CD14-positive monocyte (primary cell): ENCODE measurements at regions not wholly inside any gene's neighbourhood (a gene's known extent, or its start where the extent isn't known, plus 50 kb on each side); places are given as distances from the start of the nearest gene placed in this dataset.

ENCODE experiments used
- DNase-seq, 3 donors: peaks; one replicate each; pipeline ENCODE4 v3.0.0-alpha.2; 2011 to 2022
- H2AFZ ChIP-seq: 2 replicates; pipeline ENCODE4 v1.6.0; 2012; ENCODE audit warnings: mild to moderate bottlenecking, low read depth, low read length, inconsistent platforms; ENCODE audit not compliant: insufficient read depth, poor library complexity, severe bottlenecking
- H3K27ac ChIP-seq, 2 donors: 1 replicate in 1 of 2; 2 replicates in 1 of 2; pipeline ENCODE4 v1.5.1; 2012 to 2013; ENCODE audit warnings: low read length in 2 of 2, control low read depth in 1 of 2, inconsistent platforms in 1 of 2, low read depth in 1 of 2, mild to moderate bottlenecking in 1 of 2
- H3K27me3 ChIP-seq, 2 donors: one replicate each; pipeline versions ENCODE4 v1.6.0 to v1.6.1; 2011 to 2013; ENCODE audit warnings: low read length in 2 of 2; ENCODE audit not compliant: control insufficient read depth in 2 of 2, insufficient read depth in 2 of 2
- H3K36me3 ChIP-seq, 2 donors: replicated peaks in 1 of 2; 1 replicate in 1 of 2; 2 replicates in 1 of 2; pipeline versions ENCODE4 v1.5.1 to v1.6.1; 2012 to 2013; ENCODE audit warnings: low read length in 2 of 2, control low read depth in 1 of 2, inconsistent platforms in 1 of 2, mild to moderate bottlenecking in 1 of 2; ENCODE audit not compliant: insufficient read depth in 2 of 2, control insufficient read depth in 1 of 2
- H3K4me1 ChIP-seq, 2 donors: 1 replicate in 1 of 2; 2 replicates in 1 of 2; pipeline versions ENCODE4 v1.5.1 to v1.6.1; 2012 to 2013; ENCODE audit warnings: low read length in 2 of 2, control low read depth in 1 of 2, inconsistent platforms in 1 of 2, mild to moderate bottlenecking in 1 of 2, moderate library complexity in 1 of 2; ENCODE audit not compliant: insufficient read depth in 2 of 2, control insufficient read depth in 1 of 2
- H3K4me2 ChIP-seq: replicated peaks from 2 replicates; pipeline ENCODE3; 2012; ENCODE audit warnings: low read length, moderate library complexity, mild to moderate bottlenecking; ENCODE audit not compliant: poor library complexity, severe bottlenecking; ENCODE audit errors: extremely low read depth
- H3K4me3 ChIP-seq, 3 experiments: fragments of 200-600 bp in 1 of 3; sonication (generic) in 1 of 3; replicated peaks in 1 of 3; 1 replicate in 2 of 3; 2 replicates in 1 of 3; pipeline ENCODE4 v1.5.1; 2011 to 2013; ENCODE audit warnings: low read length in 3 of 3, mild to moderate bottlenecking in 3 of 3, control low read depth in 2 of 3, low read depth in 2 of 3, inconsistent platforms in 1 of 3, moderate library complexity in 1 of 3
- H3K79me2 ChIP-seq: 2 replicates; pipeline ENCODE4 v1.6.0; 2012; ENCODE audit warnings: mild to moderate bottlenecking, control low read depth, inconsistent platforms, low read length, moderate library complexity; ENCODE audit not compliant: insufficient read depth
- H3K9ac ChIP-seq: 2 replicates; pipeline ENCODE4 v1.6.0; 2017; ENCODE audit warnings: low read length, mild to moderate bottlenecking; ENCODE audit not compliant: insufficient read depth, poor library complexity, severe bottlenecking
- H3K9me3 ChIP-seq, 2 donors: replicated peaks in 1 of 2; 1 replicate in 1 of 2; 2 replicates in 1 of 2; pipeline versions ENCODE4 v1.5.1 to v1.6.1; 2012 to 2013; ENCODE audit warnings: low read length in 2 of 2, control low read depth in 1 of 2; ENCODE audit not compliant: control insufficient read depth in 1 of 2, insufficient read depth in 1 of 2
- H4K20me1 ChIP-seq: 2 replicates; pipeline ENCODE4 v1.6.0; 2012; ENCODE audit warnings: mild to moderate bottlenecking, low read length, control low read depth, moderate library complexity; ENCODE audit not compliant: insufficient read depth
- H3K27ac Mint-ChIP-seq, 7 donors: one replicate each; pipeline ENCODE4 v1.8.0; 2020; ENCODE audit warnings: mild to moderate bottlenecking in 7 of 7, mixed read lengths in 7 of 7, moderate library complexity in 6 of 7, inconsistent platforms in 2 of 7
- H3K27me3 Mint-ChIP-seq, 3 donors: one replicate each; pipeline ENCODE4 v1.8.0; 2021 to 2022; ENCODE audit warnings: low read depth in 3 of 3, mild to moderate bottlenecking in 3 of 3, mixed read lengths in 3 of 3, moderate library complexity in 3 of 3, inconsistent platforms in 1 of 3
- H3K36me3 Mint-ChIP-seq, 2 donors: one replicate each; pipeline ENCODE4 v1.8.0; 2020; ENCODE audit warnings: mixed read lengths in 2 of 2, inconsistent platforms in 1 of 2, mild to moderate bottlenecking in 1 of 2
- H3K4me1 Mint-ChIP-seq: one replicate; pipeline ENCODE4 v1.8.0; 2020; ENCODE audit warnings: mild to moderate bottlenecking, mixed read lengths
- H3K4me3 Mint-ChIP-seq, 2 donors: one replicate each; pipeline ENCODE4 v1.8.0; 2020; ENCODE audit warnings: mild to moderate bottlenecking in 2 of 2, mixed read lengths in 2 of 2, moderate library complexity in 1 of 2
- H3K9me3 Mint-ChIP-seq, 7 donors: one replicate each; pipeline ENCODE4 v1.8.0; 2020 to 2022; ENCODE audit warnings: mixed read lengths in 7 of 7, mild to moderate bottlenecking in 6 of 7, moderate library complexity in 6 of 7, inconsistent platforms in 2 of 7
- CTCF ChIP-seq: fragments of 200-600 bp; IDR thresholded peaks from one replicate; pipeline ENCODE4 v1.8.0; 2022; ENCODE audit warnings: antibody characterized with exemption, mild to moderate bottlenecking
- WGBS: methylation state at CpG from one replicate; pipeline ENCODE4 v1.1.5; 2013; ENCODE audit warnings: missing lambda C conversion rate; ENCODE audit not compliant: insufficient coverage; 5-methylcytosine and 5-hydroxymethylcytosine counted together
- intact Hi-C, 2 donors: fragments of 100-400 bp; cut with micrococcal nuclease; formaldehyde crosslinking; loops; one replicate each; pipeline versions ENCODE4 v1.15.0 to v1.15.1; 2023

GRCh38 chr5:116844015-116844414 is 269.4 kb upstream of the SEMA6A start:
- H3K4me3 ChIP-seq = no peak overlapping the region

DNA sequence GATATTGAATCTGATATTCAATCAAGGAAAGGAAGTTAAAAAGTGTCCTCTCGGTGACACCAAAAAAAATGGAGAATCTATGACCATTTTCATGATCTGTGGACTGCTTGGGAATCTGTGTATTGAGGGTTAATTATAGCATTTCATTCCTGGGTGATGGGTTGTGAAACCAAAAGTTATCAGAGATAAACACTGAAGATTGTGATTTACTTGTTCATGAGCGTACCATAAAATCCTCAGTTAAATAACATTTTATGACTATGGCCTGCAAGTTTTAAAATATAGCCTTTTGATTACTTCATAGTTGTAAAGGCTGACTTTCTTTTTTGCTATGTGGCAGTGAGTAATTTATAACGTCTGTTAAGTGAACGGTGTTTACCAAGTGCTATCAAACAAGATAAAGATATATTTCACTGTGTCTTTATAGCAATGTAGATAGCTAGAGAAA is 267.9 kb upstream of the SEMA6A start:
- H3K4me3 ChIP-seq = no peak overlapping the region
- no peak overlapping the region for H3K27ac Mint-ChIP-seq
- H3K4me1 Mint-ChIP-seq = no peaks in the 10 kb centered on the region
- intact Hi-C loops = no loop called here
- H3K4me1 ChIP-seq = no peaks in the 10 kb centered on the region
- H3K4me3 Mint-ChIP-seq = no peak overlapping the region
- no peaks in the 10 kb centered on the region for H4K20me1 ChIP-seq
- H3K36me3 Mint-ChIP-seq = no peaks in the 10 kb centered on the region
- peaks cover 0 to 18% of the 10 kb centered on the region in 2 donors for H3K9me3 ChIP-seq
- no peak for TF ChIP-seq CTCF
- H2AFZ ChIP-seq = no peak overlapping the region
- H3K9ac ChIP-seq = no peak overlapping the region
- H3K27ac ChIP-seq = no peak overlapping the region
- WGBS = 78% methylated on average over 1 of the region's 4 CpGs
- no peaks in the 10 kb centered on the region for H3K36me3 ChIP-seq
- H3K4me2 ChIP-seq = no peak overlapping the region
- H3K27me3 ChIP-seq = no peaks in the 10 kb centered on the region
- H3K9me3 Mint-ChIP-seq = peaks cover 0 to 10% (median 7%) of the 10 kb centered on the region in 7 donors
- DNase-seq = no peak
- H3K27me3 Mint-ChIP-seq = peaks cover 0 to 1% (median 0%) of the 10 kb centered on the region in 3 donors
- no peaks in the 10 kb centered on the region for H3K79me2 ChIP-seq

More at GRCh38 chr5:116844015-116844414, 269.4 kb upstream of the SEMA6A start:
- Mint-ChIP-seq H3K4me1 (no peaks in the 10 kb centered on the region), H3K27ac (no peak overlapping the region), H3K27me3 (peaks cover 0 to 1% (median 0%) of the 10 kb centered on the region in 3 donors), H3K4me3 (no peak overlapping the region), H3K9me3 (peaks cover 0 to 13% (median 7%) of the 10 kb centered on the region in 7 donors), H3K36me3 (no peaks in the 10 kb centered on the region)
- TF ChIP-seq CTCF = no peak
- intact Hi-C loops = no loop called here
- H3K36me3 ChIP-seq = no peaks in the 10 kb centered on the region
- WGBS = no CpG with 5 or more reads among the region's 3 CpGs
- no peaks in the 10 kb centered on the region for H3K79me2 ChIP-seq
- no peak overlapping the region for H3K27ac ChIP-seq
- no peaks in the 10 kb centered on the region for H3K27me3 ChIP-seq
- no peak overlapping the region for H3K9ac ChIP-seq
- no peak overlapping the region for H2AFZ ChIP-seq
- no peak overlapping the region for H3K4me2 ChIP-seq
- H3K4me1 ChIP-seq = no peaks in the 10 kb centered on the region
- peaks cover 0 to 23% of the 10 kb centered on the region in 2 donors for H3K9me3 ChIP-seq
- H4K20me1 ChIP-seq = no peaks in the 10 kb centered on the region
- DNase-seq = no peak
